EL (cell line): ENCODE measurements at regions not wholly inside any gene's neighbourhood (a gene's known extent, or its start where the extent isn't known, plus 50 kb on each side); places are given as distances from the start of the nearest gene placed in this dataset.
"Not testable (repeated sequence)": the region's sequence is repeated elsewhere in the genome, so short reads cannot be mapped to it uniquely, and the experiment has no call there.

Source experiments
- DNase-seq: peaks from one replicate; pipeline ENCODE4 v3.0.0-alpha.2; 2016

DNA sequence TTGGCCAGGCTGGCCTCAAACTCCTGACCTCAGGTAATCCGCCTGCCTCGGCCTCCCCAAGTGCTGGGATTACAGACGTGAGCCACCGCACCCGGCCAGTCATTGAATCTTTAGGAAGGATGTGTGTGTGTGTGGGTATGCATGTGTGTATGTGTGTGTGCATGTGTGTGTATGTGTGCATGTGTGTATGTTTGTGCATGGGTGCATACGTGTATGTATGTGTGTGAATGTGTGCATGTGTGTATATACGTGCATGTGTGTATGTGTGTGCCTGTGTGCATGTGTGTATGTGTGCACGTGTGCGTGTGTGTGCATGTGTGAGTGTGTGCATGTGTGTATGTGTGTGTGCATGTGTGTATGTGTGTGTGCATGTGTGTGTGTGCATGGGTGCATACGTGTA is 120.1 kb upstream of the SHH start:
- not testable (repeated sequence) for DNase-seq

DNA sequence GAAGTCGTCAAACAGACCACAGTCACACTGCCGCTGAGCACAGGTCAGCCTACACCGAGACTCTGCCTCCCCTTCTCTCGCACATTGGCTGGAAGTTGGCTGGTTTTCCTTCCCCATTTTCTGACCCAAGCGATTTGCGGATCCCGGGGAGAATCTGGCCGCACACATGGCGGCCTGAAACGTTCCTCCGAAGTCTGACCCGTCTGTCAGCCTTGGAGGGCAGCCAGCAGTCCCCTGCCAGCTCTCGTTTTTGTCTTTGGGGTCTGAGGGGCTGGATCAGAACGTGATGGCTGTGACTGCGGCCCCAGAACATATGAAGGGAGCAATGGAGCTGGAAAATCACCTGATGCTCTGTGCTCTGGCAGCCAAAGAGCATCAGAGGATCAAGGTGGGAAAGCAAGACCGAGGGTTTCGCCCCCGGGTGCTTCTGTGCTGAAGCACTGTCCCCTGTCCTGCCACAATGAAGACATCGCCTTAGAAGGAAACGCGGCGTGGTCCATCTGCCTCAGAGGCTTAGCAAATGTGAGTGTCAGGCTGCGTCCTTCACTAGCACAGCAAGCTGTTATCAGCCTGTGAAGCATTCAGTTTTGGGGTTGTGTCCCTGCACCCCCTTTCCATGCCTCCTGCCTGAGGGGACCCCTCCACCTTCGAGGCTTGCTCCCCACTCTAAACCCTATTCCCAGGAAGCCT is 119.3 kb upstream of the SHH start:
- no peak for DNase-seq

DNA sequence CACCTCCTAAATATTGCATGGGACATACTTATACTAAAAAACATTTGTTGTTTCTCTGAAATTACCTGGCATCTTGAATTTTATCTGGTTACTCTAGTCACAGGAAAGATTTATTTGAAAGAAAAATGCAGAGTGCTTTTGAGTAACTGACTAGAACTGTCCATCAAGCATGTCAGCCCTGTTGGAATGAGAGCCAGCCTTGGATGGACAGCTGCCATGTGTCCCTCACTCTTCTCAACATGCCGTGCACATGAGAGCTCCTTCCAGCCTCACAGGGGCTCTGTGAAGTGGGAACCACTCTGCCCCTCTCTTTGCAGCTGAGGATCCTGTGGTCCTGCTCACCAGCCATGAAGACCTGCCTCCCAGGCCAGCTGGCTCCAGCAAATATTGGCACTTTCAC is 118.3 kb upstream of the SHH start:
- DNase-seq = no peak

DNA sequence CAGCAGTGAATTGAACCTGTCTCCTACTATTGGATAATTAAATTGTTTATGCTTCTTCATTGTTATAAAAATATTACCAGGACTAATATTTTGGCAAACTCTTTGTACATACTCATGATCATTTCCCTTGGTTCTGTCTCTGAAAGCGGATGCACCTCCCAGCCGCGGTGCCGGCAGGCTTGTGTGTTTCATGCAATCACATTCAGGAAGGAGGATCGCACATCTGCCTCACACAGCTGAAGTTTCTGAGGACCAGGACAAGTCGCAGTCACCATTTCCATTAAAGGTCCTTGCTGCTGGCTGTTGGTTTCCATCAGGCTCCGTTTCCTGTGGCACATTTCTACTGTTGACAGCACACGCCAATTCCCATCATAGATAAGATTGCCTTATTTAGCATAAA is 117.8 kb upstream of the SHH start:
- no peak for DNase-seq

DNA sequence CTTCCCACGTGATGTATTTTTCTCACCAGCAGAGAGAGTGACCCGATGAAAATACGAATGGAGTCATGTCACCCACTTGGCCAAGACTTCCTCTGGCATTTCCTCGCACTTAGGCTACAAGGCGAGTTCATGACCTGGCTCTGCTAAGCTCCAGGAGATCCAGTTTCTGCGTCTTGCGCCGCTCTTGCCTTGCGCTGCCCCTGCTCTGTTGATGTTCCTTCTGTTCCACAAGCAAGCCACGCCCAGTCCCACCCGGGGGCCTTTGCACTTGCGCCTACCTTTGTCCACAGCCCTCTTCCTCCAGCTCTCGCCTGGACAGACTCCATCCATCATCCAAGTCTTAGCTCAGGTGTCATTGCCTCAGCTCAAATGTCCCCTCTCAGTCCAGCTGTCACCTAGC is 116.3 kb upstream of the SHH start:
- DNase-seq = no peak

DNA sequence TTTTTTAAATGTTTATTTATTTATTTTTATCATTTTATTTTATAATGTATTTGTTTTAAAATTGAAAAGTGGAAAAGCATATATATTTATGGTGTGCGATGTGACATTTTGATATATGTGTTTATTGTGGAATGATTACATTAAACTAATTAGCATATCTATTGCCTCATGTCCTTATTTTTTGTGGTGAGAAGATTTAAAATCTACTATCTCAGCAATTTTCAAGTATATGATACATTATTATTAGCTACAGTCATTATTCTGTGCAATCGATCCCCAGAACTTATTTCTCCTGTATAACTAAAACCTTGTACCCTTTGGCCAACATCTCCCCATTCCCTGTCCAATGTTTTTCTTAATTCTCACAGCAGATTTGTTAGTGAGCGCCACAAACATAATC is 115.6 kb upstream of the SHH start:
- DNase-seq = no peak

DNA sequence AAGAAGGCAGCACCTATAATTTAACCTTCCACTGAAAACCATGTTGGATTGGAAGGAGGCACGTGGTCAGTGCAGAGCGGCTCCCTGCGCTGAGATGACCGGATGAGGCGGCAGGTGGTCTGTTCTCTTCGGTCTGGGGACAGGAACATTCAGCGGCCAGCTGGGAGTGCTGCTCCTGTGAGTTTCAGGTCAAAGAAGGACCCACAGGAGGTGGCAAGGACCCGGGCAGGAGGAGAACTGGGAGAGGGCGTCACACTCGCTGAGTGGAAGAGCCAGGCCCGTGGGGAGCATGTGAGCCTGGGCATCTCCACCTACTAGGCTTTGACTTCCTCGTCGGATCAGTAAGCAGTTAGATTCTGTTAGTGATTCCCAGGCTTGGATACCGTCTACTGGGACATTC is 113.4 kb upstream of the SHH start:
- DNase-seq = no peak

DNA sequence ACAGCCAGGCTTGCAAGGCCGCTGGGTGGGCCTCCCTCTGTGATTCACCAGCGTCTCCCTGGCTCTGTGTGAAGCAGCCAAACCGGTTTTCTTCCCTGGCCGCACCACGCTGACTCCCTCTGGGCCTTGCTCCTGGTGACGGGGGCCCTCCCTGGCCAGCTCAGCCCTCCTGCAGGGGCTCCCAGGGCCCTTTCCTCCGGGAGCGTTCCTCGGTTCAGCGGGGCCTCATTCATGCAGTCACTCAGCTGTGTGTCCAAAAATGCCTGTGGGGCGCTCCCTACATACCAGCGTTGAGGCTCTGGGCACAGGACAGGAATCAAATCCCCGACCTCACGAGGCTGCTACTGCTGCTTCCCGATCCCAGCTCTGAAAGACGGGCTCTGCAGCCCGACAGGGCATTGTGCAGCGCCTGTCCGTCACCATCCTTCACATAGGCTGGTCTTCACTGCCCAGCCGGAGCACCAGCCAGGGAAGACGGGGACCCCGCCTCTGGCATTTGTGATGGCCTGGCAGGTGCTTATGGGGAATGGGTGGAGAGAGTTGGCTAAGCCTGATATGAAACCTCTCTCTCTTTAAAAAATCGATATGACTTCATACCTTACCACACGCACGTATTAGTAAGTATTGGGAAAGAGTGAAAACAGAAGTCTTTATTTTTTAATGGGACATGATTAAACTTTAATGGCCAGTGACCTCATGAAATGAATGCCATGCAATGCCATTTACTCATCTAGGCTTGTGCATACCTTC is 110.0 kb upstream of the SHH start:
- DNase-seq = no peak

DNA sequence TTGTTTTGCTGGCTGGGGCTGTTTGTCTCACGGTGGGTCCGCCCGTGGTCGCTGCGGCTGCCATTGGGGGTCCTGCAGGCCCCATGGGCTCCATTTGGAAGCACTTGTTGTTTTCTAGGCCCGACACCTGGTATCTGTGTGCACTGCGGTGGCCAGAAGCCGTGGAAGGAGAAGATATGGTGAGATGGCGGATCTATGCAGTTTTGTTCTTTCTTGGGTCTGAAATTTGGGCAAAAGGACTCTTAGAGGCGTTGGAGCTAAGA is 109.5 kb upstream of the SHH start:
- no peak for DNase-seq

DNA sequence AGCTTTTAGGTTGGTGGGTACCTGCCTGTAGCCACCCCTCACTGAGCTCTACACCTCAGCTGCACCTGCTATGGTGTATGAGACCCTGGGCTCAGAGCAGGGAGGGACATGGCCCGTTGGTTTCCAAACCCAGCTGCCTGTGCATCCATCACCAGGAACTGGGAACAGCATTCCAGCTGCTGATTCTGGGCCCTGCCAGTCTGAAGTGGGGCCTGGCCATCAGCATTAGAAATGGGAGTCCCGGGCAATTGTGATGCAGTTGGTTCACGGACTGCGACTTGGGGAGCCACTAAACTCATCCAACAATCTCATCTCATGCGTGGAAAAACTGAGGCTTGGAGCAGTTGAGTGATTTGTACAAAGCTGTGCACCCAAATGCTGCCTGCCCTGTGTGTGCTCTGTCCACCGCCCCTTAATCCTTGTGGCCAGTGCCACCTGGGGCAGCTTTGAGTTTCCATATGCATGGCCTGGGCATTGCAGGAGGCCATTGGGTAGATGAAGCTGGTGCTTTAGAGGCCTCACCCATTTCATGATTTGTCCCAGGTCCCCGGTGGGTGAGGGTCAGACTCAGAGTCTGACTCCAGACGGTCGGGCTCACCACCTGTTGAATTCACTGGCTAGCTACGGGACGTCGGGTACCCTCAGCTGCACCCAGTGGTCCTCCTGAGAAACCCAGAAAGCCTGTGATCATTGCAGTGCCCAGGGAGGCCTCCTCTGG is 109.0 kb upstream of the SHH start:
- no peak for DNase-seq

DNA sequence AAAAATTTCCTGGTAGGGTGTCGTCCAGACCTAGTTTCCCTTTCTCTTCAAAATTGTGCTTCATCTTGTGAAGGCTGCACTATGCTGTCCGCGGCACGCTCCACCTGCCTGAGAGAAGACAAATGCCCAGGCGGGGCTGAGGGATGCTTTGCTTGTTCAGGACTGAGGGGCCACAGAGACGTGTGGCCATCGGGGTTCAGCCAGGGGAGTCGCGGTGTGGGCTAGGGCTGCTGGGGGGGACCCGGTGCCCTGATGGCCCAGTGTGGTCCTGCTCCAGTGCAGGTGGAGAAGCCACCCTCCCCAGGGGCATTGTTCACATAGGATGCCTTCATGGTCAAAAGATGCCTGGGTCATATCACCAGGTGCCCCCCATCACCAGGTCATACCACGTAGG is 107.8 kb upstream of the SHH start:
- no peak for DNase-seq

DNA sequence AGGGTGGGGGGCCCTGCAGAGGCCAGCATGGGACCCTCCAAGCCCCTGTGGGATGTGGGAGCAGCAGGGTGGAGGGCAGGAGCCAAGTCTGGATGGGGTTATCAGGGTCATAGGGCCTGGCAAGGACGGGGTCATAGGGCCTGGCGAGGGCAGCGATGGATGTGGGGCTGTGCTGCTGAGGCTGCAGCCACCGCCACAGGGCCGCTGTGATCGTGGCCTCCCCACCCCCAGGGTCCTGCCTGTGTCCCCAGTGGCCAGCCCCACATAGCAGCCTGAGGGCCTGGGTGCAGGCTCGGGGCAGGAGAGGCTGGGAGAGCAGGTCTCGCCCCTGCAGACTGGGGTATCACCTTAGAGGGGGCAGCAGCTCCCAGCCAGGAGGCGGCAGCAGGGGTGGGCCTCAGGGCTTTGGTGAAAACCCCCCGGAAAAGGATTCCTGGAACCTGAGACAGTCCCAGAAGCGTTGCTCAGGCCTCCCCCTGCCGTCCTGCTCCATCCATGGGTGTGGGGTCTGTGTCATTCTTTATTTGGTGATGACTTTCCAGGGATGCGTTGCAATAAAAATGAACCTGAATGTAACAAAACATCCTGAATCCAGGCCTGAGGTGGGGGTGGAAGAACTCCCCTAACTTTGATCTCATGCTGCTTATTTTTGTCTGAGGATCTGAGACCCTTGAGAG is 107.3 kb upstream of the SHH start:
- DNase-seq = no peak

DNA sequence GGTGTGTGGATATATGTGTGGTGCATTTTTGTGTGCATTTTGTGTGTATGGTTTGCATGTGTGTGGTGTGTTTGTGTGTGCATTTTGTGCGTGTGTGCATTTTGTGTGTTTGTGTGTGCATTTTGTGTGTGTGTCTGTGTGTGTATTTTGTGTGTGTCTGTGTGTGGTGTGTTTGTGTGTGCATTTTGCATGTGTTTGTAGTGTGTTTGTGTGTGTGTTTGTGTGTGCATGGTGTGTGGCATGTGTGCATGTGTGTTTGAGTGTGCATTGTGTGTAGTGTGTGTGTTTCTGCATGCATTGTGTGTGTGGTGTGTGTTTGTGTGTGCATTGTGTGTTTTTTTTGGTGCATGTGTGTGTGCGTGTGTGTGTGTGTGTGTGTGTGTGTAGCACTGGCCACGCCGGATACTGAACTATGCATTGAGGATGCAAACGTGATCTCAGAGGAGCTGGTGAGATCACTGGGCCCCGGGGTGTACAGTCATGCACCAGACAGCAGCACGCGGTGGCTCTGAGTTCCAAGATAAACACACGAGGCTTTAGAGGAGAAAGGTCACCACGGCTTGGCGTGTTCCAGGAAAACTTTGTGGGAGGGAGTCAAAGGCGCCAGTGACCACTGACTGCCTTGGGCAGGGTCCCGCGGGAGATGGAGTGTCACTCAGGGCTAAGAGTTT is 106.6 kb upstream of the SHH start:
- DNase-seq = peak; percentile 3

DNA sequence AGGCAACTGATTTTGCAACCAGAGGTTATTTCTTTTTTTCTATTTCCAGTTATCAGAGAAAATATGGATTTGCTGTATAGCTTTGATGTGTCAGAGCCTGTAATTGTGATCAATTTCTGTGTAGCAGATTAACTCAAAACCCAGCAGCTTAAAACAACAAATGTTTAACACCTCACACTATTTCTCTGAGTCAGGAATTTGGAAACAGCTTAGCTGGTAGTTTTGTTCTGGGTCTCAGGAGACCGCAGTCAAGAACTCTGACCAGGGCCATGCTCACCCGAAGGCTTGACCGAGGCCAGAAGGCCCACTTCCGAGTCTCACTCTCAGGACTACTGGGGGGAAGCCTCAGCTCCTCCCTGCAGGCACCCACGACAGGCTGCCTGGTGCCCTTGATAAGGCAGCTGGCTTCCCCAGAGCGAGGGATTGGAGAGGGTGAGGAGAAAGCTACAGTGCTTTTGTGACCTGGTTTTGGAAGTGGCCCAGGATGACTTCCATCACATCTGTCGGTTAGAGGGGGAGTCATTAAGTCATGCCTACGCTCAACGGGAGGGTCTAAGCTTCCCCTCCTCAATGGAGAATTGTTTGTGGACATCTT is 105.7 kb upstream of the SHH start:
- no peak for DNase-seq

DNA sequence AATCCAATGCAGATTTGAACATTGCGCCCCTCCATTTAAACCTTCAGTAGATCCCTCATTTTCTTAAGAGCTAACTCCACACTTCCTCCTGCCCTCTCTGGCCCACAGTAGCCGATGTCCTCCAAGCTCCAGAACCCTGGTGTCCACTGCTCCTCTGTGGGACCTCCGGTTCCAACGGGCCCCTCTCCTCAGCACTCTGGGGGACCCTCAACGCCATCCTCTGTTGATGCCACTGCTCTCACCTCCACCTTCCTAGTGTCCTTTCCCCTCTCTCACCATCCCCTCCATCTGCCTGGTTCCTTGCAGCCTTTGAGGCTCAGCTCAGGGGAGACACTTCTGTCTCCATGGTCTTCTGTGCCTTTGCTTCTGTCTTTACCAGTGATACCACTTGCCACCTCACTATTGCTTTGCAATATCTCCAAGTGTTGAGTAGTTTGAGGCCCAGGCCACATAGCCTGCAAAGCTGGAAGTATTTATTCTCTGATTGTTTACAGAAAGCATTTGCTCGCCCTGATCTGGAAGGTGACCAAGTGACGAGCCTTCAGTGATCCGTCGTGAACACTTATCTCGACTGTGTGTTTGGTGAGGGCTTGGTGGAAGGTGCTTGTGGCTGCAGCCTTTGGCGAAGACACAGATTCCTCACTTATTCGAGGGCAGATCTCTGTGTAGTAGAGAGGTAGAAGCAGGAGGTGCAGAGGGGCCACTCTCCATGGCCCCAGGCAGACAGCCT is 104.8 kb upstream of the SHH start:
- DNase-seq = no peak

DNA sequence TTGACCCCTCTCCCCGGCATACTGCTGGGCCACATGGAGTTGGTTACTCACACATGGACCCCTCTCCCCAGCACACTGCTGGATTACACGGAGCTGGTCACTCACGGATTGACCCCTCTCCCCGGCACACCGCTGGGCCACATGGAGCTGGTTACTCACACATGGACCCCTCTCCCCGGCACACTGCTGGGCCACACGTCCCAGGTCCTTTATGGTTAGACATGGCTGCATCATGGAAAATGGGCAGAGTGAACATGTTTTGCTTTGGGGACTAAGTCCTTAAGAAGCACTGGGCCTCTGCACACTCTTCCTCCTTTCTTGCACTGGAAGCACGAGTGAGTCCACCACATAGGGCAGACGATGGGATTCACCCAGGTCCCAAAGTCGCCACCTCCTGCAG is 102.1 kb upstream of the SHH start:
- DNase-seq = no peak

DNA sequence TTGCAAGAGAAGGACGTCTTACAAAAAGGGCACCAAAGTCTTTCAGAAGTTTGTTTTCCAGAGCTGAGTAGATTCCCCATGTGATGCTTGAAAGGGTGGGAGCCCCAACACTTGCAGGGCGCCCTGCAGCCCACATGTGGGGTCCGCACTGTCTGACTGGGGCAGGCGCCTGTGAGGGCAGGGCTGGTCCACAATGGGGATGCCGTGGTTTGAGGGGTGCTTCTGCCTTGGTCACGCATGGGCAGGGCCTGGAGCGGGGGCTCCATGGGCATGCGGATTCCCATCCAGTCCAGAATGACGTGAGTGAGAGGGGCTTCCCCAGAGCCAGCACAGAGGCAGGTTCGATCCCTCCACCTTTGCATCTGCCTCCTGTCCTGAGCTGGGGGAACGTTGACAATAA is 101.5 kb upstream of the SHH start:
- no peak for DNase-seq

DNA sequence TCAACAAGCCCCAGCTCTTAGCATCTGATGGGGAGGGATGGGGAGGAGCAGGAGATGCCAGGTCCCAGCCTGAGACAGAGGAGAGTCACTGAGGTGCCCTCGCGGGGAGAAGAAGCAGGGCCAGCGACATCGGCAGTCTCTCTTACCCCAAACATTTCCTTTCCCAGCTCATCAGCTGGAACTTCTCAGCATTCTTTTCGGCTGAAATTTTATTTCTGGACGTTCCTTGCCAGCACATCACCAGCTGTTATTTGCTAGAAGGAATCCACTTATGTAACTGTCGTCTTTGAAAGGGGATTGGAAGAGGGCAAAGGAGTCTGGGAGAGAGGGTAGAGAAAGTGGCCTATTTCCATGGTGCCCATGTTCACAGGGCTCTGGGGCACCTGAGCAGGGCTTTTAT is 101.0 kb upstream of the SHH start:
- DNase-seq = no peak

DNA sequence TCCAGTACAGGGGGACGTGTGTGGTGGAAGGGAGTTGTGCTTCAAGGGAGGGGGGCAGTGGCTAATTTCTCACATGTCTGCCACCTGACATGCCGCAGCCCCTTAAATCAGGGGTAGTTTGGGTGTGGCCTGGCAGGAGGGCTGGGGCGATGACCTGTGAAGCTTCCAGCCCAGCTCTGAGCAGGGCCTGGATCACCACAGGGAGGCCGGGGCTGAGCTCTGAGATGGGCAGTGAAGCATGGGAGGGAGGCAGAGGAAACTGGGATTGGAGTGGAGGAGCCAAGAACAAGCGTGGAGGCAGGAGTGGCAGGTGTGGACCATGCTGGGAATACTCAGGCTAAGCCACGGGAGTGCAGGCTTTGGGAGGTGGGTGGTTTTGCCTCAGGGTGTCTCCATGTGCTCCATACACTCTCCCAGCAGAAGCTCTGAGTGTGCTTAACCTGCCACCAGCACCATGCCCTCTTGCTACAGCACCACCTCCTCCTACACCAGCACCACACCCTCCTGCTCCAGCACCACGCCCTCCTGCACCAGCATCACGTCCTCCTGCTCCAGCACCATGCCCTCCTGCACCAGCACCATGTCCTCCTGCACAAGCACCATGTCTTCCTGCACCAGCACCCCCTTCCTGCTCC is 99.3 kb upstream of the SHH start:
- no peak for DNase-seq

DNA sequence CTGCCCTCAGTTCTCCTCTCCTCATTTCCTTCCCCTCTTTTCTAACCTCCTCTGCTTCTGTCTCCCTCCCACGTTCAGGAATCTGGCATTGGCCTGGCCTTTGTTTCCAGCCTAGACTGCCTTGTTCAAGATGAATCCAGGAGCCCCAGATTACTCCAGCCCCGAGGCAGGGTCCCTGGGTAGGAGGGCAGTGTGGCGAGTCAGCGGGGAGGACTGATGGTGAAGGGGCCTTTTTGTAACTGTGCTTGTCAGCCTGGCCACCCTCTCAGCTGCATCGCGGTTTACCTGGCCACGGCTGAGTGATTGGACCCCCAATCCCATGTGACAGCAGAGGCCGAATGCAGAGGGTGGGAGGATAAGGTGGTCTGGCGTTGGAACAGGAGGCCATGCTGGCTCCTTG is 96.1 kb upstream of the SHH start:
- no peak for DNase-seq

DNA sequence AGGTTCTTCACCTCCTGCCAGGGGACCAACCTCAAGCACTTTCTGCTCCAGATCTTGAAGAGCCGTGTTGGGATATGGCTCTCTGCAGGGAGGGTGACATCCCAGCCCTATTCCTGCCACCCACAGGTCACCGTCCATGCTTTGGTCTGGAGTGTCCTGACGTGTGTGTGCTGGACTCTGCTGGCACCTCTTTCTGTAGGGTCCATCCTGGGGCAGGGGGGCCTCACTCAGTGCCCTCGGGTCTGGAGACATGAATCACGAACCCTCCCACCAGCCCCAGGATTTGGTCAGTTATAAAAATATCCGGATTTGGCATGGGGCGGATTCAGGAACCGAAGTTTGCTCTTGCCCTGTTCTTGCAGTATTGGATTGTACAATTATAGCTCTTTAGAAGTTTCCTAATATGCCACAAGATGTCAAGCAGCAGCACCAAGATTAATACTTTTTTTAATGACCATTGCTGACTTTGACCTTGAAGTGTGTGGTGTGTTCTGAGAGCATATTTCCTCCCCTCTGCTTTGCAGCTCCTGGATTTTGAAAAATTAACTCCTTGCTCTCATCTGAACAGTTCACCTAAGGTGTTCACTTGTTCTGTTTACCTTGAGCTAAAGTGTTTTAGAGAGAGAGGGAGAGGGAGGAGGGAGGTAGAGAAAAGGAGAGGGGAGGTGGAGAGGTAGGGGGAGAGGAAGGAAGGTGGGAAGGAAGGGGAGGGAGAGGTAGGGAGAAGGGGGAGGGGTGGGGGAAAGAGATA is 95.4 kb upstream of the SHH start:
- DNase-seq = no peak
